Skeletal muscle tissue (tissue), 3 donors: ENCODE measurements at regions not wholly inside any gene's neighbourhood (a gene's known extent, or its start where the extent isn't known, plus 50 kb on each side); places are given as distances from the start of the nearest gene placed in this dataset.

ENCODE experiments used
- H3K27ac ChIP-seq: one replicate; pipeline ENCODE4 v1.7.0; 2013; ENCODE audit warnings: mild to moderate bottlenecking, low read depth, low read length, inconsistent platforms
- H3K27me3 ChIP-seq, 3 donors: one replicate each; pipeline ENCODE4 v1.7.0; 2013; ENCODE audit warnings: low read length in 3 of 3; ENCODE audit not compliant: control insufficient read depth in 3 of 3, insufficient read depth in 3 of 3
- H3K36me3 ChIP-seq, 3 donors: one replicate each; pipeline ENCODE4 v1.7.0; 2013; ENCODE audit warnings: low read length in 3 of 3; ENCODE audit not compliant: control insufficient read depth in 3 of 3, insufficient read depth in 3 of 3
- H3K4me1 ChIP-seq, 3 donors: one replicate each; pipeline ENCODE4 v1.7.0; 2013; ENCODE audit warnings: low read length in 3 of 3, mild to moderate bottlenecking in 3 of 3; ENCODE audit not compliant: control insufficient read depth in 3 of 3, insufficient read depth in 3 of 3
- H3K4me3 ChIP-seq, 3 donors: one replicate each; pipeline ENCODE4 v1.7.0; 2013; ENCODE audit warnings: low read length in 3 of 3
- H3K9ac ChIP-seq, 3 donors: one replicate each; pipeline ENCODE4 v1.7.0; 2013; ENCODE audit warnings: low read length in 3 of 3, mild to moderate bottlenecking in 3 of 3, moderate library complexity in 2 of 3, low read depth in 1 of 3
- H3K9me3 ChIP-seq, 3 donors: one replicate each; pipeline ENCODE4 v1.7.0; 2013; ENCODE audit warnings: low read length in 3 of 3; ENCODE audit not compliant: control insufficient read depth in 3 of 3
- donor health status: Osteomylitis.

- H3K9me3 ChIP-seq: peaks cover 0 to 2% (median 0%) of the 10 kb centered on the region in 3 donors
- no peak overlapping the region for H3K4me3 ChIP-seq
- no peaks in the 10 kb centered on the region for H3K27me3 ChIP-seq
- no peaks in the 10 kb centered on the region for H3K36me3 ChIP-seq
- H3K4me1 ChIP-seq: no peaks in the 10 kb centered on the region
- no peak overlapping the region for H3K9ac ChIP-seq
- H3K27ac ChIP-seq: no peak overlapping the region
These were observed 290.2 kb downstream of the BTBD3 start for GRCh38 chr20:12207875-12208274.

- no peak overlapping the region for H3K27ac ChIP-seq
These were observed 292.9 kb downstream of the BTBD3 start for GRCh38 chr20:12210591-12210990.

DNA sequence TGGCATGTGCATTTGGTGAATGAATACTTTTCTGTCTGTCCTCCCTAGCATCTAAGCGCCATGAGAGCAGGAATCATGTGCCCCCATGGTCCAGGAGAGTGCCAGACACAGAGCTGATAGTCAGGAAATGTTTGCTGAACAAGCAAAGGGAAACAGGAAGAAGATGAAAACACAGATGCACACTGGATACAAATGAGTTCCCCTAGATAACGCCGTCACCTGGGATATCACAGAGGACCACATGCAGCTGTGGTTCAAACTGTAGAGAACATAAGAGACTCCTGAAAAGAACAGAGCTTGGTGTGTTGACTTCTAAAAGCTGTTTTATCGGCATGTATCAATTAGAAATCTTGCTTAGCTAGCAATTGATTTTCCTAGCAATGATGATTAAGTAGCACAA lies 293.7 kb downstream of the BTBD3 start:
- Histone ChIP-seq H3K36me3 (no peaks in the 10 kb centered on the region), H3K9me3 (peaks cover 0 to 2% (median 0%) of the 10 kb centered on the region in 3 donors), H3K9ac (no peak overlapping the region), H3K27me3 (no peaks in the 10 kb centered on the region), H3K27ac (no peak overlapping the region), H3K4me3 (no peak overlapping the region), H3K4me1 (no peaks in the 10 kb centered on the region)

More at GRCh38 chr20:12210591-12210990, 292.9 kb downstream of the BTBD3 start:
- no peaks in the 10 kb centered on the region for H3K27me3 ChIP-seq
- peaks cover 0 to 2% (median 0%) of the 10 kb centered on the region in 3 donors for H3K9me3 ChIP-seq
- no peaks in the 10 kb centered on the region for H3K4me1 ChIP-seq
- no peaks in the 10 kb centered on the region for H3K36me3 ChIP-seq
- H3K4me3 ChIP-seq: no peak overlapping the region
- H3K9ac ChIP-seq: no peak overlapping the region

- no peak overlapping the region for H3K27ac ChIP-seq
- no peaks in the 10 kb centered on the region for H3K36me3 ChIP-seq
- H3K9ac ChIP-seq: no peak overlapping the region
- peaks cover 0 to 3% (median 0%) of the 10 kb centered on the region in 3 donors for H3K9me3 ChIP-seq
- no peaks in the 10 kb centered on the region for H3K27me3 ChIP-seq
- no peaks in the 10 kb centered on the region for H3K4me1 ChIP-seq
- no peak overlapping the region for H3K4me3 ChIP-seq
These were observed 299.7 kb downstream of the BTBD3 start for GRCh38 chr20:12217382-12217781.

DNA sequence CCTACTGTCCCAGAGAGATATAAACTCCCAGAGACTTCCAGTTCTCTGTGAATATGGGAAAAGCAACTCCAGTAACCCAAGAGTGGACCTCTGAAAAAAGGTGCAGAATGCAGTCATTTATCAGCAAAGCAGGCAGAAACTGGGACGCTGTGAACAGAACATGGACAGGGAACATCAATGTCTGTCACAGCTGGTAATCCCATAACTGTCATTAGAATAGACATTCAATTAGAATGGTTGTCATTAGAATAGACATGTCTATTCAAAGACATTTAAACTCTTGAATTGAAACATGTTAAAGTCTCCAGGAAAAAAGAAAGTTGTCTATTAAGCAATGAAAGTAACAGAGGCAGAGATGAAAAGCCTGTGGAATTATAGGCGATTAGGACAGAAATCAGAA lies 302.1 kb downstream of the BTBD3 start:
- Histone ChIP-seq H3K9me3 (peaks cover 0 to 3% (median 0%) of the 10 kb centered on the region in 3 donors), H3K4me3 (no peak overlapping the region), H3K36me3 (no peaks in the 10 kb centered on the region)

DNA sequence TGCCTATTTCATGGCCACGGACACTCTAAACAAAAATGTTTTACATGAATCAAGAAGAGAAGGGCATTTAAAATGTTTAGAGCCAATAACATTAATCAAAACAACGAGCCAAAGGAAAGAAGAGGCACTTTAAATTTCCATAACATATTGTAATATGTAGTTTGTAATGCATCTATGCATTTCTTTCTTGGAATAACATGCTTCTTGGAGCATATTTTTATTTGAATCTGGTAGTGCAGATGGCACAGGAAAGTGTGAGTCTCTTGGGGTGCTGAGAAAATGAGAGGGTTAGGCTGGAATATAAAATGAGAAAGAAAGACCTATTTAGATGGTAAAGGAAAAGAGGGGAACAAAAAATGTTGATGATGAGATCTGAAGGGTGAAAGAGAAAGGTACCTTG lies 305.4 kb downstream of the BTBD3 start:
- H3K9ac ChIP-seq: no peak overlapping the region
- no peaks in the 10 kb centered on the region for H3K4me1 ChIP-seq
- no peak overlapping the region for H3K27ac ChIP-seq
- no peaks in the 10 kb centered on the region for H3K9me3 ChIP-seq
- no peaks in the 10 kb centered on the region for H3K27me3 ChIP-seq
- no peaks in the 10 kb centered on the region for H3K36me3 ChIP-seq
- H3K4me3 ChIP-seq: no peak overlapping the region

More for the DNA sequence above, 302.1 kb downstream of the BTBD3 start:
- Histone ChIP-seq H3K27me3 (no peaks in the 10 kb centered on the region), H3K9ac (no peak overlapping the region), H3K4me1 (no peaks in the 10 kb centered on the region), H3K27ac (no peak overlapping the region)

DNA sequence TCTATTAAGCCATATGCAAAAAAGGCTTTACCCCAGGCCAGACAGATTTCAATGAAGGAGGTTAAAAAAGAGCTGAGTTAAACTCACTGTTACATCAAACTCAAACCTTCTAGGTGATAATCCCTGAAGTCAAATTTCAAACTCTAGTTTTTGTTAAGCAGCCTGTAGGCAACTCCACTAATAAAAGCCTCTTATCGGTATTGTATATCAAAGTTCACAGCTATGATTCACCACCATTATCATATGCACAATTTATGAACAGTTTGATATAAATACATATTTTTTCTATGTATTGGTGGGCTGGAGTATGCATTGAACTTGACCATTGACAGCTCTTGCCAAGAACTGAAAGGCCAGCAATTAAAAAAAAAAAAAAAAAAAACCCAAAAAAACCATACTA lies 308.2 kb downstream of the BTBD3 start:
- H3K4me3 ChIP-seq: no peak overlapping the region
- no peak overlapping the region for H3K9ac ChIP-seq
- H3K36me3 ChIP-seq: no peaks in the 10 kb centered on the region
- no peaks in the 10 kb centered on the region for H3K9me3 ChIP-seq
- H3K4me1 ChIP-seq: no peaks in the 10 kb centered on the region
- no peak overlapping the region for H3K27ac ChIP-seq
- H3K27me3 ChIP-seq: no peaks in the 10 kb centered on the region

- Histone ChIP-seq H3K27me3 (no peaks in the 10 kb centered on the region), H3K4me3 (no peak overlapping the region), H3K9me3 (no peaks in the 10 kb centered on the region), H3K9ac (no peak overlapping the region), H3K27ac (no peak overlapping the region), H3K4me1 (no peaks in the 10 kb centered on the region), H3K36me3 (no peaks in the 10 kb centered on the region)
These were observed 312.2 kb downstream of the BTBD3 start for GRCh38 chr20:12229891-12230290.

GRCh38 chr20:12237772-12238171 lies 320.1 kb downstream of the BTBD3 start:
- H3K9me3 ChIP-seq: no peaks in the 10 kb centered on the region
- no peaks in the 10 kb centered on the region for H3K4me1 ChIP-seq
- H3K27ac ChIP-seq: no peak overlapping the region
- H3K4me3 ChIP-seq: no peak overlapping the region
- no peak overlapping the region for H3K9ac ChIP-seq
- H3K36me3 ChIP-seq: no peaks in the 10 kb centered on the region
- no peaks in the 10 kb centered on the region for H3K27me3 ChIP-seq

GRCh38 chr20:12241065-12241464 lies 323.4 kb downstream of the BTBD3 start:
- Histone ChIP-seq H3K9ac (no peak overlapping the region), H3K4me3 (no peak overlapping the region), H3K4me1 (no peaks in the 10 kb centered on the region), H3K27me3 (no peaks in the 10 kb centered on the region), H3K9me3 (no peaks in the 10 kb centered on the region), H3K27ac (no peak overlapping the region), H3K36me3 (no peaks in the 10 kb centered on the region)

DNA sequence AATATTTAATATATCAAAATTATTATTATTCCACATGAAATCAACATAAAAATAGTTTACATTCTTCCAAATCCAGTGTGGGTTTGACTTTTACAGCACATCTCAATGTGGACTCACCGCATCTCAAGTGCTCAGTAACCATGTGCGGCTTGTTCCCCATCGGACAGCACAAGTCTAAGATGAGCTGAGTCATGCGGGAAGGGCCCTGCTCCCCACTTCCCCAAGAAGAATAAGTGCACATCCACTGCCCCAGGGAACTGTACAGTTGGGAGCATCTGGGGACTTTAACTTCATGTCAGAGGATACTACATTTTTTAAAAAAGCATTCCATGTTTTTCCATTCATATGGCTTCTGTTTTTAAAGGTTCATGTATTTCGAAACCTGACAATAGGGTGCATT lies 325.6 kb downstream of the BTBD3 start:
- no peaks in the 10 kb centered on the region for H3K27me3 ChIP-seq
- no peaks in the 10 kb centered on the region for H3K4me1 ChIP-seq
- no peak overlapping the region for H3K27ac ChIP-seq
- no peak overlapping the region for H3K4me3 ChIP-seq
- no peak overlapping the region for H3K9ac ChIP-seq
- H3K9me3 ChIP-seq: no peaks in the 10 kb centered on the region
- no peaks in the 10 kb centered on the region for H3K36me3 ChIP-seq
